Activated CD4-positive, CD25-positive, alpha-beta regulatory T cell (primary cell): ENCODE measurements at regions not wholly inside any gene's neighbourhood (a gene's known extent, or its start where the extent isn't known, plus 50 kb on each side); places are given as distances from the start of the nearest gene placed in this dataset.

Source experiments
- DNase-seq, 4 experiments: peaks; one replicate each; lab custom pipeline; 2025; lab: John Stamatoyannopoulos, UW

- DNase-seq: no peak
Observed at GRCh38 chr15:38672814-38673670, 108.4 kb upstream of the RASGRP1 start.

- no peak for DNase-seq
Observed at GRCh38 chr15:38674448-38674847, 109.8 kb upstream of the RASGRP1 start.

DNA sequence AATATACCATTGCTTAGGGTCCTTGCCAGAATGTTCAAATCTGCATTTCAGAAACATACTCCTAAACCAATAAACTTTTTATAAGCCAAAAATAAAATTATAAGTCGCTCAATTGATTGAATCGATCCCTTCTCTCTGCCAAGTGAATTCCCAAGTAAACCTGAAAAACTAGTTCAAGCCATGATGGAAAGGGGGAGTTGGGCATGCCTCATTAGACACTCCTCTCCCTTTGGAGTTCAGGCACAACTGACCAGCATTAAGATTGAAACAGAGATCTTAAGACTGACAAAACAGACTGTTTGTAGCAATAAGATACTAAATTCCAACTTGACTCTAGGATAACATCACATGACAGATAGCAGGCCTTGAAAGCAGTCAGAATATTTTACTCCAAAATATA lies 113.7 kb upstream of the RASGRP1 start:
- no peak for DNase-seq

DNA sequence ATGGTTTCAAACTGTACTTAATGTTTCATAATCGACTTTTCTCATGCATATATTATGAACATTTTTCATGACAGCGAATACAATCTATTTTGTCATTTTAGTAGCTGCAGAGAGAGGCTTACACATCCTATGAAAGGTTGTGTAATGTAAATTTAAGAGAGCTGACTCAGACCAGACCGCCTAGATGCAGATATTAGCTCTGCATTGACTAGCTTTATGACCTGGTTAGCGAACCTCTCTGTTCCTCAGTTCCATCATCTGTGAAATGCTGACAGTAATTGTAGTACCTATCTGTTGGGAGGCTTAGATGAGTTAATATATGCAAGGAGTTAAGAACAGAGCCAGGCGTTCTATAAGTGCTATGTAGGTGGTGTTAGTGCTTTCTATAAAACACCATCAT lies 116.2 kb upstream of the RASGRP1 start:
- DNase-seq: no peak

- DNase-seq: no peak
Observed at GRCh38 chr15:38682363-38682762, 117.7 kb upstream of the RASGRP1 start.

- no peak for DNase-seq
Observed at GRCh38 chr15:38682861-38683260, 118.2 kb upstream of the RASGRP1 start.

GRCh38 chr15:38683382-38684242 lies 119.0 kb upstream of the RASGRP1 start:
- peak in 3 of 4 experiments; percentile 50 to 53 (median 52) for DNase-seq

DNA sequence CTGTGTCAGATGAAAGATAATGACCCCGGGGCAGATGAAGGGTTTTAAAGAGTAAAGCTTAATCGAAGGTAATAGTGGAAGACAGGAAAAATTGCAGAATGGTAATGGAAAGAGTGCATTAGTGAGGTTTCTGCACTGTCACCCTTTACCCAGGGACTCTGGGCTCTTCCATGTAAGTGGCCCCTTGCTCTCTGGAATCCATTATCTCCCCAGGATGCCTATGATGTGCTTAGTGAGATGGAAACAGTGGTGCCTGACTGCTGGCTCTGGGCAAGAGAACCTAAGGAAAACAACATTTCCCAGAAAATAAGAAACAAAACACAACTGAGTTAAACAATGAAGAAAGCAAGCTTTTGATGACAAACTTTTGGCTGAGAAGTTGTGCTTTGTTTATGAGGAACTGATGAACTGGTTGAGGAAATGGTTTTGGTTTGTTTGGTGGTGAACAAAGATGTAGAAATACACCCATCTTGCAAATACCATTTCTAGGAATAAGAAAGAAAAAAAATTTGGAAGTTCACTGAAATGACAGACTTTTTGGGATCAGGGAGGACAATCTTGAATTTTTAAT lies 119.9 kb upstream of the RASGRP1 start:
- no peak for DNase-seq

DNA sequence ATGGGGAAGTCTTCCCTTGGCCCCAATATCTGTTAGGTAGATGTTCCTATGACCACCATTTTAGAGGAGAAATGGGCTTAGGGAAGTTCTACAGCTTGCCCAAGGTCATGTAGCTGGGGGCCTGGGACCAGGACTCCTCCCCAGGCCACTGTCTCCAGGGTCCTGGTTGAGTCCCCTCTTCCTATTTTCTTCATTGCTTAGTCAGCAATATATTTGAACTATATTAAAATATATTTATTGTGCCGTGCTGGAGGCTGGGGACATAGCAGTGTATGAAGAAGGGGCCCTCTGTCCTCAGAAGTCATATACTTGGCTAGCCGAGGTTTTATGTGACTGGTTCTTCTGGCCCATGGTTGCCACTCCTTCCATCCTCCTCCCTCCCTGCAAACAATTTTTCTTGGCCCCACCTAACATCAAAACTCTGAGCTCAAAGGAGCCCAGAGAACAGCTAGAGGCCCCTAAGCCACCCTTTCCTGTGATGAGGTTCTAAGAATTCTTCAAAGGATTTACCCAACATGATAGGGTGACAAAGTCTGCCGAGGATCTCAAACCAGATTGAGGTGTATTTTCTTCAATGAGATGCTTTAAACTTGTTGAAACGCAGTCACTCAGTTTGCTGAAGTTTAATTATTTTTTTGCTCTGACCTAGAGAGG lies 121.2 kb upstream of the RASGRP1 start:
- peak in 1 of 4 experiments; percentile 17 for DNase-seq

GRCh38 chr15:38687340-38687739 lies 122.7 kb upstream of the RASGRP1 start:
- DNase-seq: no peak

DNA sequence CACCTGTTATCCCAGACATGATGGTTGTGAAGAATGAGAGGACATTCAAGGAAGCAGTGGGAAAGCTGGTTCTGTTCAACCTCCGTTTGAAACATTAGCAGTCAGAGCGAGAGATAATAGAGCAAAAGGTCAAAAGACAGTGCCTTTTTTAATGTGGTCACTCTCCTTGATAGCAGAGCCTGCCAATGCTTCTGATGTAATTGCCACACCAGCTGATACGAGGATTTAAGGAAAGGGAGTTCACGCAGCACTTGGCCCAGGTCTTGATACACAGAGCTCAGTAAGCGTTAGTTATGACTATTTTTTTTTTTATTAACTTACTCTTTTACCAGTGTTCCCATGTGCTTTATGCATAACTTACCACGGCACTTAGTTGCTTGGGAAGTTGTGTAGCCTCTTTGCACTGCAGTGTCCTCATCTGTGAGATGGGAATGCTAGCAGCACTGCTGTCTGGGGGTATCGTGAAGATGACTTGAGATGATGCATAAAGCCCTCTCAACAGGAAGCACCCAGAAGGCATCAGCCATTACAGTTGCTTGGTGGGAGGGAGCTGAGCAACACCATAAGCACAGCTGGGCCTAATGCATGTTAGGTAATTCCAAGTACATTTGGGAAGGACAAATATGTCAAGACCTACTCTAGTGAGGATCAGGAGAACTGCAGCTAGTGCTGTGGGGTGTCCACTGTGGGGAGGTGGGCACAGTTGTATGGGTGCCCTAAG lies 123.3 kb upstream of the RASGRP1 start:
- DNase-seq: no peak

DNA sequence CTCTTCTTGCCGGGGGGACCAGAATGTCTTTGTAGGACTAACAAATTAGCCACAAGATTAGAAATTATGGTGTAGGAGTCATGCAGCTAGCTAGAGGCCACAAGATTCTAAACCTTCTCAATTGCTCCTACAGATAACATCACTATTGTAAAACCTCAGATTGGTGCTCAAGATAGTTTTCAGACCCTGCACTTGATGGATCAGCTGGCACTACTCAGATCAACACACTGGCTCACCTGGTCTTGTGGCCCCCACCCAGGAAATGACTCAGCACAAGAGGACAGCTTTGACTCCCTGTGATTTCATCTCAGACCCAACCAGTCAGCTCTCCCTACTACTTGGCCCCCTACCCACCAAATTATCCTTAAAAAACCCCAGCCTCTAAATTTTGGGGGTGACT lies 124.1 kb upstream of the RASGRP1 start:
- peak; percentile 26 to 40 (median 34) for DNase-seq

DNA sequence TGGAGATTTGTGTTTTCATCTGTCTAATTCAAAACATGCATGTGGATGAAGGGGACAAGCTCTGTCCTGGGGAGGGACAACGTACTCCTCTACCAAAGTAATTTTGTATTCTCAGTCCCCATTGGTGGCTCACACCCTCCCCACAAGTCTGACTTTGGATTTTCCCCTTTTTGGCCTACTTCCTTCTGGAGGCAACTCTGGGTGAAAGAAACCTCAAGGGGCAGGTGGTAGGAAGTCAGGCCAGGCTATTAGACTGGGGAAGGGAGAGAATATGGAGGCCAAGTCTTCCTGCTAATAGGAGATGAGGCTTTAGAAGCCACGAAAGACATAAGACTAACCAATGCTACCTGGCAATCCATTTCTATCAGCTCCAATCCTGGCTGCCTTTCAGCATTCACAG lies 124.9 kb upstream of the RASGRP1 start:
- no peak for DNase-seq

GRCh38 chr15:38690216-38690615 lies 125.6 kb upstream of the RASGRP1 start:
- no peak for DNase-seq

DNA sequence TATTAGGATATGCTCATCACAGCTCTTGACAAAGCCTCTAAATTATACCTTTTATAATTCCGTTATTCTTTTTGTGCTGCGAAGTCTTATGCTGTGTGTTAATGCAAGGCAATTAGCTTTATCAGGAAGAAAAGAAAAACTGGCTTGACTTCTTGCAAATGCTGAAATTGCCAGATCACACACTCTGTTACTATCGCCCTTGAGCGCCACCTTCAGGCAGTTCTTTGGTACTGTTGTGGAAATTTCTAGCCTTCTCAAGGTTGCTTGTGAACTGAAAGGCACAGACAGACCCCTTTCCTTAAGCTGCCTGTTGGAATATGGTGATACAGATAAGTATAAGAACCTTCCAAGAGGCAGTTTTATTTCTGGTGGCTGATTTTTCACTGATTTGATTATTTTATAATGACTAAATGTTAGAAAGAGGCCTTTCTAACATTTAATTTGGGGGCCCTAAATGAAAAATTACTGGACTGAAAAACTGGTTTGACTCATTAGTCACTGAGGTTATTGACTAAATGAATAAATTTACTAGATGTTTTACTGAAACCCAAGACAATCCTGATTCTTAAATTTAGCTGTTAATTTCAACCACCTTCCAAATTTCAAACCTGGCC lies 126.2 kb upstream of the RASGRP1 start:
- peak; percentile 50 to 66 (median 58) for DNase-seq

DNA sequence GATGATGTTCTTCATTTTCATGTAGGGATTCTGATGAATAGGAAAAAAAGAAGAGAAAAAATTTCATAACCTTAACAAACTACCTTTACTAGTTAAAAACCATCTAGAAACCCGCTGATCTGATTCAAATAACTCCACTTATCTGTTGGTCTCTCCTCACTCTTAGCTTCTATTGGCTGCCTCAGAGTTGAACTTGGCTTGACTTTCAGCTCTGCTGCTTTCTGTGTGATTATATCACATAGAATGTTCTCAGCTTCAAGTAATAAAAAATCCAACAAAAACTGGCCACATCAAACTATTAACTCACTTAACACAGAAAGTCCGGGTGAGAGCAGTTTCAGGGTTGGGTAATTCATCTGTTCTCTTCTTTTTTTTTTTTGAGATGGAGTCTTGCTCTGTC lies 126.8 kb upstream of the RASGRP1 start:
- DNase-seq: no peak

DNA sequence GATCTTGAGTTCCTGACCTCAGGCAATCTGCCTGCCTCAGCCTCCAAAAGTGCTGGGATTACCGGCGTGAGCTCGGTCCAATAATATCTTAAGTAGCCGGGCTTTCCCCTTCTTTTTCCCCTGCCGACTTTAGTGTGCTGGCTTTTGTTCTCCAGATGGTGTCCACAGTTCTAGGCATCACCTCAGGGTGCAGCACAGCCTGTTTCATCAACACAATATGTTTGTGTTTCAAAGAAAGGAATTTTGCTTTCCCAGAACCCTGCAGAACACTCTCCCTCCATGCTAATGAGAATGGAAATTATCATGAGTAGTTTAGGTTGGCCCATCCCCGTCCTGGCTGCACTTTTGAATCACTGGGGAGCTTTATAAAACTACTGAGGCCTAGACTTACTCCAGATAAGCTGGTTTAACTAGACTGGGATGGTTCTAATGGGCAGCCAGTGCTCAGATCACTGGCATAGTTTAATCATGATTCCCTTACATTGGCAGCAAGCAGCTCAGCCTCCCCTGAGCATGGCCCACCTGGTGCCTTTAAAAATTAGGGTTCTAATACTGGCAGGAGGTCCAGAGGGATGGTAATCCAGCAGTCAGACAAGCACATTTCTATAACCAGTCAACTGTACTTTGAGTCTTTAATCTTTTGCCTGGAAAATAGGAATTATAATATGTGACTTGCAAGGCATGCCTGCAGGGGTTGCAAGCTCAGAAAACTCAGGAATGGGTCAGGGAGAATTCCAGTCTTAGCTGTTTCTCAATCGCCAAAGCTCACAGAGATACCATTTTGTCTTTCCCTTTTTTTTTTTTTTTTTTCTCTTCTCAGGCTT lies 127.6 kb upstream of the RASGRP1 start:
- DNase-seq: no peak

- no peak for DNase-seq
Observed at GRCh38 chr15:38692789-38693062, 128.1 kb upstream of the RASGRP1 start.

GRCh38 chr15:38695249-38696108 lies 130.9 kb upstream of the RASGRP1 start:
- DNase-seq: no peak
